Fibroblast of the conjunctiva (primary cell): ENCODE measurements at regions not wholly inside any gene's neighbourhood (a gene's known extent, or its start where the extent isn't known, plus 50 kb on each side); places are given as distances from the start of the nearest gene placed in this dataset.

Source experiments
- DNase-seq: peaks from one replicate; pipeline ENCODE4 v3.0.0-alpha.2; 2010; ENCODE audit warnings: low read depth

- no peak for DNase-seq
These were observed 377.5 kb downstream of the TMEM167A start for GRCh38 chr5:82699737-82700136.

GRCh38 chr5:82698026-82698425 is 379.2 kb downstream of the TMEM167A start:
- DNase-seq: no peak

GRCh38 chr5:82694711-82695285 is 382.4 kb downstream of the TMEM167A start:
- DNase-seq: no peak

- no peak for DNase-seq
These were observed 384.4 kb downstream of the TMEM167A start for GRCh38 chr5:82692826-82693225.

GRCh38 chr5:82684659-82685058 is 392.5 kb downstream of the TMEM167A start:
- DNase-seq: no peak

- no peak for DNase-seq
These were observed 393.0 kb downstream of the TMEM167A start for GRCh38 chr5:82684165-82684564.

GRCh38 chr5:82679660-82680059 is 397.5 kb downstream of the TMEM167A start:
- DNase-seq: no peak

GRCh38 chr5:82676661-82677060 is 398.5 kb upstream of the RPS23 start:
- no peak for DNase-seq

GRCh38 chr5:82674671-82675070 is 396.5 kb upstream of the RPS23 start:
- DNase-seq: no peak

- no peak for DNase-seq
These were observed 395.1 kb upstream of the RPS23 start for GRCh38 chr5:82673057-82673809.

GRCh38 chr5:82670692-82671091 is 392.5 kb upstream of the RPS23 start:
- no peak for DNase-seq

- no peak for DNase-seq
These were observed 391.6 kb upstream of the RPS23 start for GRCh38 chr5:82669720-82670119.

GRCh38 chr5:82666312-82666711 is 388.2 kb upstream of the RPS23 start:
- DNase-seq: no peak

- DNase-seq: no peak
These were observed 386.6 kb upstream of the RPS23 start for GRCh38 chr5:82664732-82665131.

- no peak for DNase-seq
These were observed 385.1 kb upstream of the RPS23 start for GRCh38 chr5:82663225-82663624.

GRCh38 chr5:82662340-82662739 is 384.2 kb upstream of the RPS23 start:
- no peak for DNase-seq

- DNase-seq: no peak
These were observed 383.8 kb upstream of the RPS23 start for GRCh38 chr5:82661933-82662332.

- DNase-seq: no peak
These were observed 383.3 kb upstream of the RPS23 start for GRCh38 chr5:82661462-82661861.

GRCh38 chr5:82659115-82659514 is 381.0 kb upstream of the RPS23 start:
- no peak for DNase-seq

GRCh38 chr5:82657033-82657699 is 379.0 kb upstream of the RPS23 start:
- no peak for DNase-seq

GRCh38 chr5:82656341-82656761 is 378.2 kb upstream of the RPS23 start:
- DNase-seq: no peak

GRCh38 chr5:82655078-82655477 is 376.9 kb upstream of the RPS23 start:
- DNase-seq: no peak

GRCh38 chr5:82649943-82650342 is 371.8 kb upstream of the RPS23 start:
- no peak for DNase-seq
